ENCODE measurements at regions not wholly inside any gene's neighbourhood (a gene's known extent, or its start where the extent isn't known, plus 50 kb on each side); places are given as distances from the start of the nearest gene placed in this dataset.

GRCh38 chr6:121600389-121601168, 165.1 kb downstream of the GJA1 start:
- TF ChIP-seq EZH2 (IDR thresholded peaks at IDR 0.05; ENCODE audit: low read length, unreplicated experiment) (no peak), CTCF (conservative IDR thresholded peaks at IDR 0.05; ENCODE audit: low read depth, low read length) (no peak), EZH2phosphoT487 (IDR thresholded peaks at IDR 0.05; ENCODE audit: borderline replicate concordance, low read length) (no peak)

Data from PC-3 (cell line).